Kidney (tissue), 13 donors: ENCODE measurements at regions not wholly inside any gene's neighbourhood (a gene's known extent, or its start where the extent isn't known, plus 50 kb on each side); places are given as distances from the start of the nearest gene placed in this dataset.
"Not testable (repeated sequence)": the region's sequence is repeated elsewhere in the genome, so short reads cannot be mapped to it uniquely, and the experiment has no call there.

Source experiments
- DNase-seq, 5 donors: peaks; one replicate each; pipeline ENCODE4 v3.0.0-alpha.2; 2013 to 2020
- FAIRE-seq: peaks from 2 replicates; lab custom pipeline; 2012; peaks lifted over from hg19 to GRCh38; lab: Jason Lieb, UNC
- H3K27ac ChIP-seq, 2 donors: one replicate each; pipeline ENCODE4 v1.7.0; 2013; ENCODE audit warnings: low read depth in 2 of 2, low read length in 2 of 2, inconsistent platforms in 1 of 2
- H3K27me3 ChIP-seq: one replicate; pipeline ENCODE4 v1.7.1; 2013; ENCODE audit warnings: low read length, inconsistent platforms; ENCODE audit not compliant: control insufficient read depth, insufficient read depth
- H3K36me3 ChIP-seq, 3 donors: one replicate each; pipeline versions ENCODE4 v1.7.0 to v1.7.1; 2013; ENCODE audit warnings: low read length in 3 of 3, control low read depth in 1 of 3, inconsistent platforms in 1 of 3; ENCODE audit not compliant: insufficient read depth in 3 of 3, control insufficient read depth in 2 of 3
- H3K4me1 ChIP-seq, 3 donors: one replicate each; pipeline versions ENCODE4 v1.7.0 to v1.7.1; 2013; ENCODE audit warnings: low read length in 3 of 3, inconsistent platforms in 1 of 3, low read depth in 1 of 3; ENCODE audit not compliant: control insufficient read depth in 2 of 3, insufficient read depth in 2 of 3
- H3K4me3 ChIP-seq, 3 donors: one replicate each; pipeline versions ENCODE4 v1.7.0 to v1.8.1; 2013; ENCODE audit warnings: low read length in 3 of 3, control low read depth in 1 of 3, inconsistent platforms in 1 of 3
- H3K9ac ChIP-seq, 3 donors: one replicate each; pipeline versions ENCODE4 v1.7.0 to v1.7.1; 2013; ENCODE audit warnings: low read length in 3 of 3, control low read depth in 1 of 3, inconsistent platforms in 1 of 3
- H3K9me3 ChIP-seq, 3 donors: one replicate each; pipeline versions ENCODE4 v1.7.0 to v1.7.1; 2013; ENCODE audit warnings: low read length in 3 of 3, control low read depth in 1 of 3, inconsistent platforms in 1 of 3; ENCODE audit not compliant: control insufficient read depth in 2 of 3, insufficient read depth in 1 of 3
- intact Hi-C: fragments of 100-400 bp; cut with DNase I; formaldehyde crosslinking; loops from one replicate; pipeline ENCODE4 v1.11.1; 2022
- TF ChIP-seq, protein P1 (sequence below): IDR thresholded peaks from 3 replicates; pipeline ENCODE4 v1.5.1; 2012; ENCODE audit warnings: mild to moderate bottlenecking, moderate library complexity, borderline replicate concordance; ENCODE audit not compliant: insufficient read depth; ENCODE audit errors: extremely low read depth
- donor health status: control.
- donor health status: control.
- donor health status: control.
- donor health status: control.
- donor health status: control.
- donor health status: DM: yes; HTN: yes; CAD: no.
- donor health status: Normal renal cell carcinoma (clear cell type).

DNA sequence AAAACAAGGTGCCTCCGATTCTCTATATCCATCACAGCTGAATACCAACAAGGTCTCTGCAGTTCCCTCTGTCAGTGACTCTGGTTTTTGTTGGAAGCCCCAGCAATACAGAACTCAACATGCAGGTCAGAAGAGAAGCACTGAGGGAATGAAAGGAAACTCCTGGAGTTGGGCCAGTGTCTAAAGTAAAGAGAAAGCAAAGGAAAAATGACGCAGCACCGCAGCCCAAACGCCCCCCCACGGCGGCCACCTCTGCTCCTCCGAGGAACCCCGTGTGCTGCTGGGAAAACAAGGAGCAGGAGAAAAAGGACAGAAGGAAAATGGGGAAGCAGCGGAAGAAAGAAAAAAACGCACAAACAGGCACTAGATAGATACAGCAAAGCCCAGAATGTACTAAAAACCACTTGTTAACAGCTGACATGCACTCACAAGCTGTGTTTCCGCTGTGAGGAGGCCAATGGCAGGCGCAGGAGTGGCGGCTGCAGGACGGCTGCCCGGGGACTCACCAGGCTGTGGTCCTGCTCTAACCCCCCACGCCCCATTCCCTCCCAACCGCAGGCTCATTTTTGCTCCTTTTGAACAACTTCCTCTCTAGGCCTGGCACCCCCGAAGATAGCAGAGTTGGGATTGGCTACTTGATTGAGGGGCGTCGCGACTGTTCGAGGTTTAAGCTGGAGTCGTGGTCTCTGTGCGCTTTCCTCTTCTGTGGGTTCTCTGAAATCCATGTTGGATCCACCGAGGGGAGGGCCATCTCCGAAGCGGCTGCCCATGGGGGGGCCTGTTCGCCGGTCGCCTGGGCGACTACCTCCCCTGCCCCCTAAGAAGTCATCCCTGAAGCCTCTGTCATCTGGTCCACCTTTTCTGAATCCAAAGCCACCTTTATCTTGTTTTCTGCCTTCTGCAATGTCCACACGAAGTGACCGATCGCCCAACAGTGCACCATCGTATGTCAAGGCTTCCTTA lies 204.8 kb downstream of the HIBADH start:
- H3K9ac ChIP-seq, H3K27ac ChIP-seq, H3K4me3 ChIP-seq, H3K27me3 ChIP-seq, intact Hi-C loops, FAIRE-seq, H3K9me3 ChIP-seq, H3K4me1 ChIP-seq, H3K36me3 ChIP-seq: not testable (repeated sequence)
- peak in 1 of 5 donors; percentile 46 for DNase-seq

DNA sequence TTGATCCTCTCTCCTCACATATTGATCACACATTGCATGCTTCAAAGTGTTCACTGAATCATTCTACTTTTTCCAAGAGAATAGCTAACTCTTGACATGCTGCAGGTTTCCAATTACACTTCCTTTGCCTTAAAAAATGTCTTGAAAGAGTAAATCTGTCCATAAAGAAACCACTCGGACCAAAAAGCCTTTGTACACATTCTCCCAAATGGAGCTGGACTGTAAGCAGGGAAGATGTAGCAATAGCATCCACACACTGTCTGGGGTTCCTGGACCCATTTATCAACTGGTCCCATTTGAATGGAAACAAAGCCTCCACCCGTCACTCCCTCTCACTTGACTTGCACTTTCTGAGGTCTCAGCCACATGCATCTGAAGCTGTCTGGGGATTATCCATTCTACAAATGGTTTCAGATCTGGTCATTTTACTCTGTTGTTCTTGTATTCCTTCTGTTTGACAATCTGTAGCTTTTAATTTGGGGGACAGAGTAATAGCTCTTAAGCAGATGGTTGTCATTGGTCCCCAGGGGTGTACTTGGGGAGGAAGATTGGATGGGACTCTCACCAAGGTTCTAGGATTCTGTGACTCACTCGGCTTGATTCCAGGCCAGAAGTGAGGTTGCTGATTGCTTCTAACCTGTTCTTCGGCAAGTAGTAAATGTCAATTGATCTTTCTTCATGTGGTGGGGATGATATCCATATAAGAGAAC lies 203.5 kb downstream of the HIBADH start:
- FAIRE-seq: no peak
- TF ChIP-seq, protein P1, sequence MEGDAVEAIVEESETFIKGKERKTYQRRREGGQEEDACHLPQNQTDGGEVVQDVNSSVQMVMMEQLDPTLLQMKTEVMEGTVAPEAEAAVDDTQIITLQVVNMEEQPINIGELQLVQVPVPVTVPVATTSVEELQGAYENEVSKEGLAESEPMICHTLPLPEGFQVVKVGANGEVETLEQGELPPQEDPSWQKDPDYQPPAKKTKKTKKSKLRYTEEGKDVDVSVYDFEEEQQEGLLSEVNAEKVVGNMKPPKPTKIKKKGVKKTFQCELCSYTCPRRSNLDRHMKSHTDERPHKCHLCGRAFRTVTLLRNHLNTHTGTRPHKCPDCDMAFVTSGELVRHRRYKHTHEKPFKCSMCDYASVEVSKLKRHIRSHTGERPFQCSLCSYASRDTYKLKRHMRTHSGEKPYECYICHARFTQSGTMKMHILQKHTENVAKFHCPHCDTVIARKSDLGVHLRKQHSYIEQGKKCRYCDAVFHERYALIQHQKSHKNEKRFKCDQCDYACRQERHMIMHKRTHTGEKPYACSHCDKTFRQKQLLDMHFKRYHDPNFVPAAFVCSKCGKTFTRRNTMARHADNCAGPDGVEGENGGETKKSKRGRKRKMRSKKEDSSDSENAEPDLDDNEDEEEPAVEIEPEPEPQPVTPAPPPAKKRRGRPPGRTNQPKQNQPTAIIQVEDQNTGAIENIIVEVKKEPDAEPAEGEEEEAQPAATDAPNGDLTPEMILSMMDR: no peak
- no peaks in the 10 kb centered on the region for H3K27me3 ChIP-seq
- H3K27ac ChIP-seq: no peak overlapping the region
- H3K4me3 ChIP-seq: no peak overlapping the region
- H3K9me3 ChIP-seq: no peaks in the 10 kb centered on the region
- H3K4me1 ChIP-seq: no peaks in the 10 kb centered on the region
- no peak for DNase-seq
- no peaks in the 10 kb centered on the region for H3K36me3 ChIP-seq
- intact Hi-C loops: no loop called here
- no peak overlapping the region for H3K9ac ChIP-seq

DNA sequence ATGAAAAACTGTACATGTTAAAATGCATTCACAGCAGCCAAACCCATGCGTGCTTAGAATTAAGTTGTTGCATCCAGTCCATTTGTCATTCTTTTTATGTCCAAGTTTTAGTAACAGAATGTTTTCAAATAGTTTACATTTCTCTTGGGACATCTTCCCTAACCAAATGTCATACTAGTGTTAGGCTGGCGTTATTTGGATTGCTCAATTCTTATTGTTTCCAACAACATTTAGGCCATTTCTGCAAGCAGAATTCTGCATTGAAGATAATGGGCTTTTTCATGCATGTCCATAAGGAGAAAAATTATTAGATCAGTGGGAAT lies 203.0 kb downstream of the HIBADH start:
- DNase-seq (peak in 1 of 5 donors; percentile 29), FAIRE-seq (no peak)
- intact Hi-C loops: no loop called here
- TF ChIP-seq, protein P1: no peak
- H3K36me3 ChIP-seq: no peaks in the 10 kb centered on the region
- no peak overlapping the region for H3K27ac ChIP-seq
- H3K4me3 ChIP-seq: no peak overlapping the region
- no peaks in the 10 kb centered on the region for H3K9me3 ChIP-seq
- H3K27me3 ChIP-seq: no peaks in the 10 kb centered on the region
- no peak overlapping the region for H3K9ac ChIP-seq
- no peaks in the 10 kb centered on the region for H3K4me1 ChIP-seq

DNA sequence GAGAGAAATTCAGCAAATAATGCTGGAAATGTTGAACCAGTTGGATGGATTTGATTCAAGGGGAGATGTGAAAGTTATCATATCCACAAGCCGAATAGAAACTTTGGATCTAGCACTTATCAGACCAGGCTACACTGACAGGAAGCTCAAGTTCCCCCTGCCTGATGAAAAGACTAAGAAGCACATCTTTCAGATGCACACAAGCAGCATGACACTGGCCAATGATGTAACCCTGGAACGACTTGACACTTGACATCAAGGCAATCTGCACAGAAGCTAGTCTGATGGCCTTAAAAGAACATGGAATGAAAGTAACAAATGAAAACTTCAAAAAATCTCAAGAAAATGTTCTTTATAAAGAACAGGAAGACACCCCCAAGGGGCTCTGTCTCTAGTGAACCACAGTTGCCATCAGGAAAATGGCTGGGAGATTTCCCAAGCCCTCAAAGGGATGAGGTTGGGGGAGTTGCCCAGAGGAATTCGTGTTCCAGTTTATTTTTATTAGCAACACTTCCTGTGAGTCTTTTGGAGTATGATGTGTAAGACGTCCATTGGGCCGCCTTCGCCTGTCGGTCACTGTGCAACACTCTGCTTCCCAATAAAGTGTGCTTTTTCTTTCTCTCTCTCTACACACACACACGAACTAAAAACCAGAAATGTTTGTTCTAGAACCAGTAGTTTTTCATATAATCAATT lies 200.0 kb downstream of the HIBADH start:
- no peak overlapping the region for H3K4me3 ChIP-seq
- H3K27me3 ChIP-seq: no peaks in the 10 kb centered on the region
- no peaks in the 10 kb centered on the region for H3K9me3 ChIP-seq
- DNase-seq (peak in 4 of 5 donors; percentile 27 to 81 (median 56)), FAIRE-seq (no peak)
- intact Hi-C loops: no loop called here
- no peaks in the 10 kb centered on the region for H3K4me1 ChIP-seq
- no peak overlapping the region for H3K9ac ChIP-seq
- H3K27ac ChIP-seq: no peak overlapping the region
- TF ChIP-seq, protein P1: no peak
- no peaks in the 10 kb centered on the region for H3K36me3 ChIP-seq
